ENCODE measurements at regions not wholly inside any gene's neighbourhood (a gene's known extent, or its start where the extent isn't known, plus 50 kb on each side); places are given as distances from the start of the nearest gene placed in this dataset.

DNA sequence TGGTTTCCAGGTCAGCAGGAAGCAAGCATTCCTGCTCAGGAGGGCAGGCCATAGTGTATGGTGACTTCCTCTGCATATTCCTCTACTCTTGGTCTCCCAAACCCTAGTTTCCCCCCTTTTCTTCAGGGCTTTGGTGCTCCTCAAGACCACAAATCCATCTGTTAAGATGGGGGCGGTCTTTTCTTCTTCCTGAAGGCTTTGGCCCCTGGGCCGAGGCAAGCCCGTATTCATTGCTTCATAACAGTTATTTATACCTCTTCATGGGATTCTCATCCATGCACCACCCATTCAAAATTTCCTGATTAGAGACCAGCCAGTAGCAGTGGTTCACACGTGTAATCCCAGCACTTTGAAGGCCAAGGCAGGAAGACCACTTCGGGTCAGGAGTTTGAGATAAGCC lies 62.1 kb upstream of the IL12A start:
- TF ChIP-seq POLR2AphosphoS5 (IDR thresholded peaks at IDR 0.05; ENCODE audit: low read depth, low read length) (no peak), POLR2A (IDR thresholded peaks at IDR 0.05; ENCODE audit: low read depth, low read length) (no peak)
